Psoas muscle (tissue), 7 donors: ENCODE measurements at regions not wholly inside any gene's neighbourhood (a gene's known extent, or its start where the extent isn't known, plus 50 kb on each side); places are given as distances from the start of the nearest gene placed in this dataset.

Experiments
- ATAC-seq, 4 donors: fragments of 200-7000 bp; cut with Tn5 transposase; one replicate each; pipeline ENCODE4 v1.9.1; 2020; ENCODE audit warnings: moderate library complexity in 3 of 4, mild to moderate bottlenecking in 2 of 4
- DNase-seq, 2 donors: peaks; one replicate each; pipeline ENCODE4 v3.0.0-alpha.2; 2020
- H3K27ac ChIP-seq: fragments of 200-600 bp; one replicate; pipeline ENCODE4 v1.8.0; 2022
- H3K27me3 ChIP-seq, 3 donors: fragments of 200-600 bp in 1 of 3; one replicate each; pipeline versions ENCODE4 v1.6.1 to v1.8.0; 2013 to 2022; ENCODE audit warnings: low read length in 2 of 3, mild to moderate bottlenecking in 2 of 3, moderate library complexity in 1 of 3; ENCODE audit not compliant: insufficient read depth in 3 of 3
- H3K36me3 ChIP-seq, 2 donors: fragments of 200-600 bp in 1 of 2; one replicate each; pipeline versions ENCODE4 v1.6.1 to v1.8.0; 2013 to 2022; ENCODE audit warnings: low read depth in 1 of 2, mild to moderate bottlenecking in 1 of 2, moderate library complexity in 1 of 2; ENCODE audit not compliant: insufficient read depth in 1 of 2
- H3K4me1 ChIP-seq: fragments of 200-600 bp; one replicate; pipeline ENCODE4 v1.8.0; 2022
- H3K4me3 ChIP-seq: fragments of 200-600 bp; one replicate; pipeline ENCODE4 v1.8.0; 2022; ENCODE audit warnings: mild to moderate bottlenecking
- H3K9me3 ChIP-seq: fragments of 200-600 bp; one replicate; pipeline ENCODE4 v1.8.0; 2022
- CTCF ChIP-seq: fragments of 200-600 bp; IDR thresholded peaks from one replicate; pipeline ENCODE4 v1.8.0; 2022; ENCODE audit warnings: antibody characterized with exemption
- WGBS, 3 donors: extraction: QIAGEN DNeasy Blood & Tissue Kit; methylation state at CpG; one replicate each; pipeline versions ENCODE4 v1.1.6 to v1.1.7; 2013; 5-methylcytosine and 5-hydroxymethylcytosine counted together
- intact Hi-C, 2 donors: fragments of 100-400 bp; cut with DNase I; formaldehyde crosslinking; loops; one replicate each; pipeline versions ENCODE4 v1.11.0 to v1.14.2; 2022
- donor health status: healthy with polysubstance abuse.
- donor health status: DM: no; HTN: no; CAD: no; lungs with moderate emphysema.
- donor health status: Bipolar disorder and iron deficiency.
- donor health status: healthy.
- donor health status: DM: yes; HTN: yes; CAD: no.
- donor health status: DM: no; HTN: no; CAD: no.
- donor health status: DM: yes; HTN: yes; CAD: no.

GRCh38 chr14:22417914-22418313 is 171.1 kb downstream of the DAD1 start:
- WGBS, 3 donors = 77 to 89% (median 85%) methylated on average over 5 of the region's 5 CpGs
- no peak for DNase-seq
- H3K27ac ChIP-seq = no peak overlapping the region
- intact Hi-C loops = no loop called here
- TF ChIP-seq CTCF = no peak
- no peaks in the 10 kb centered on the region for H3K4me1 ChIP-seq
- H3K27me3 ChIP-seq = peaks cover 0 to 2% (median 0%) of the 10 kb centered on the region in 3 donors
- H3K9me3 ChIP-seq = no peaks in the 10 kb centered on the region
- no peaks in the 10 kb centered on the region for H3K36me3 ChIP-seq
- no peak overlapping the region for H3K4me3 ChIP-seq
- no peak for ATAC-seq

GRCh38 chr14:22416193-22416592 is 172.8 kb downstream of the DAD1 start:
- H3K4me1 ChIP-seq = no peaks in the 10 kb centered on the region
- H3K27me3 ChIP-seq = peaks cover 0 to 2% (median 0%) of the 10 kb centered on the region in 3 donors
- ATAC-seq = no peak
- no peak overlapping the region for H3K27ac ChIP-seq
- H3K4me3 ChIP-seq = no peak overlapping the region
- no peak for TF ChIP-seq CTCF
- WGBS, 3 donors = 69 to 76% (median 70%) methylated on average over 2 of the region's 2 CpGs
- no peaks in the 10 kb centered on the region for H3K36me3 ChIP-seq
- DNase-seq = no peak
- intact Hi-C loops = no loop called here
- no peaks in the 10 kb centered on the region for H3K9me3 ChIP-seq

- H3K27me3 ChIP-seq = peaks cover 0 to 2% (median 0%) of the 10 kb centered on the region in 3 donors
- TF ChIP-seq CTCF = no peak
- no peaks in the 10 kb centered on the region for H3K36me3 ChIP-seq
- H3K27ac ChIP-seq = no peak overlapping the region
- no peak overlapping the region for H3K4me3 ChIP-seq
- H3K4me1 ChIP-seq = no peaks in the 10 kb centered on the region
- ATAC-seq (no peak), DNase-seq (no peak)
- 93 to 100% (median 100%) methylated on average over 1 of the region's 1 CpG for WGBS, 3 donors
- intact Hi-C loops = no loop called here
- H3K9me3 ChIP-seq = no peaks in the 10 kb centered on the region
Measured at GRCh38 chr14:22415605-22415959, 173.4 kb downstream of the DAD1 start.

- intact Hi-C loops = no loop called here
Measured at GRCh38 chr14:22414876-22415604, 174.0 kb downstream of the DAD1 start.

More at GRCh38 chr14:22414876-22415604, 174.0 kb downstream of the DAD1 start:
- no peaks in the 10 kb centered on the region for H3K36me3 ChIP-seq
- H3K4me3 ChIP-seq = no peak overlapping the region
- H3K4me1 ChIP-seq = no peaks in the 10 kb centered on the region
- H3K9me3 ChIP-seq = no peaks in the 10 kb centered on the region
- no peak overlapping the region for H3K27ac ChIP-seq
- peaks cover 0 to 2% (median 0%) of the 10 kb centered on the region in 3 donors for H3K27me3 ChIP-seq
- 62 to 73% (median 63%) methylated on average over 4 of the region's 4 CpGs for WGBS, 3 donors
- no peak for TF ChIP-seq CTCF
- ATAC-seq = no peak
- DNase-seq = no peak
